HCT116 (cell line): ENCODE measurements at regions not wholly inside any gene's neighbourhood (a gene's known extent, or its start where the extent isn't known, plus 50 kb on each side); places are given as distances from the start of the nearest gene placed in this dataset.

Source experiments
- ATAC-seq: fragments of 200-7000 bp; cut with Tn5 transposase; 2 replicates; pipeline ENCODE4 v1.9.1; 2020; ENCODE audit warnings: mild to moderate bottlenecking, moderate library complexity
- BruUV-seq: library from RNA; stranded (reverse); fragments of 400-500 nt; replicated peaks from 2 replicates; lab custom pipeline; 2021; lab: Mats Ljungman, UMichigan
- CTCF ChIA-PET: fragments of 300-600 bp; sonication (Branson Sonifier 250); formaldehyde crosslinking; loops from one replicate; lab custom pipeline; 2021; ENCODE audit warnings: antibody characterized with exemption; lab: Charles Lee
- POLR2A ChIA-PET: fragments of 300-600, 350-600 bp; sonication (Branson Sonifier 250); formaldehyde crosslinking; loops from one replicate; lab custom pipeline; 2021; ENCODE audit warnings: antibody characterized with exemption; lab: Charles Lee
- RAD21 ChIA-PET, 2 experiments: fragments of 300-600 bp; sonication (Branson Sonifier 250); formaldehyde crosslinking; loops; one replicate each; lab custom pipeline; 2023; ENCODE audit warnings: low total read pairs in 2 of 2; ENCODE audit not compliant: uncharacterized antibody in 2 of 2, unreplicated experiment in 2 of 2, low non-redundant PET in 1 of 2; lab: Charles Lee
- DNase-seq: peaks from one replicate; pipeline ENCODE4 v3.0.0-alpha.2; 2010; ENCODE audit warnings: low read depth, low spot score
- H2AFZ ChIP-seq: fragments of 200-600 bp; shearing (Covaris generic), sonication (generic); 2 replicates; pipeline ENCODE4 v1.6.1; 2017; ENCODE audit warnings: low read depth, mixed run types, mixed read lengths, antibody characterized with exemption, low read length; ENCODE audit not compliant: poor library complexity, severe bottlenecking
- H3K27ac ChIP-seq: 2 replicates; pipeline ENCODE4 v1.5.1; 2012; ENCODE audit warnings: low read depth, low read length
- H3K27me3 ChIP-seq: fragments of 200-600 bp; sonication (generic); 2 replicates; pipeline ENCODE4 v1.6.1; 2016; ENCODE audit warnings: mixed run types, low read length, mixed read lengths; ENCODE audit not compliant: insufficient read depth
- H3K36me3 ChIP-seq, 2 experiments: fragments of 200-500 bp in 1 of 2; fragments of 200-600 bp in 1 of 2; sonication (Bioruptor generic) in 1 of 2; sonication (generic) in 1 of 2; 2 replicates each; pipeline versions ENCODE4 v1.5.1 to v1.6.1; 2014 to 2016; ENCODE audit warnings: low read length in 2 of 2, inconsistent platforms in 1 of 2, mixed read lengths in 1 of 2, mixed run types in 1 of 2; ENCODE audit not compliant: insufficient read depth in 2 of 2, control insufficient read depth in 1 of 2
- H3K4me1 ChIP-seq, 2 experiments: fragments of 200-600 bp in 1 of 2; sonication (generic) in 1 of 2; 2 replicates each; pipeline versions ENCODE4 v1.5.1 to v1.6.1; 2012 to 2017; ENCODE audit warnings: low read length in 2 of 2, inconsistent platforms in 1 of 2, mild to moderate bottlenecking in 1 of 2, mixed read lengths in 1 of 2, mixed run types in 1 of 2, moderate library complexity in 1 of 2; ENCODE audit not compliant: insufficient read depth in 2 of 2, control insufficient read depth in 1 of 2
- H3K4me2 ChIP-seq: fragments of 200-600 bp; sonication (generic); 2 replicates; pipeline ENCODE4 v1.6.1; 2017; ENCODE audit warnings: mixed run types, low read length, mixed read lengths
- H3K4me3 ChIP-seq, 2 experiments: fragments of 200-600 bp in 1 of 2; sonication (generic) in 1 of 2; replicated peaks in 1 of 2; 2 replicates each; pipeline ENCODE4 v1.5.1; 2011 to 2016; ENCODE audit warnings: low read length in 2 of 2, control low read depth in 1 of 2, low read depth in 1 of 2, mild to moderate bottlenecking in 1 of 2, mixed read lengths in 1 of 2, mixed run types in 1 of 2
- H3K79me2 ChIP-seq: fragments of 200-600 bp; sonication (generic); 2 replicates; pipeline ENCODE4 v1.6.1; 2017; ENCODE audit warnings: mild to moderate bottlenecking, mixed run types, low read length, moderate library complexity, mixed read lengths; ENCODE audit not compliant: insufficient read depth
- H3K9ac ChIP-seq: fragments of 200-600 bp; sonication (generic); 2 replicates; pipeline ENCODE4 v1.6.1; 2016; ENCODE audit warnings: low read length, mixed read lengths
- H3K9me2 ChIP-seq: fragments of 200-600 bp; sonication (generic), shearing (Covaris generic); 2 replicates; pipeline ENCODE4 v1.6.1; 2017; ENCODE audit warnings: mixed run types, mild to moderate bottlenecking, moderate library complexity; ENCODE audit not compliant: insufficient read depth
- H3K9me3 ChIP-seq, 2 experiments: fragments of 200-500 bp in 1 of 2; fragments of 200-600 bp in 1 of 2; sonication (Bioruptor generic) in 1 of 2; sonication (generic) in 1 of 2; 2 replicates each; pipeline ENCODE4 v1.6.1; 2014 to 2017; ENCODE audit warnings: low read length in 2 of 2, mixed read lengths in 2 of 2, inconsistent platforms in 1 of 2, low read depth in 1 of 2, mild to moderate bottlenecking in 1 of 2, mixed run types in 1 of 2, moderate library complexity in 1 of 2; ENCODE audit not compliant: control insufficient read depth in 1 of 2, insufficient read depth in 1 of 2
- H4K20me1 ChIP-seq: fragments of 200-600 bp; sonication (generic), shearing (Covaris generic); 2 replicates; pipeline ENCODE4 v1.6.1; 2017; ENCODE audit warnings: mixed run types, mild to moderate bottlenecking, moderate library complexity; ENCODE audit not compliant: insufficient read depth
- CBX3 ChIP-seq: IDR thresholded peaks from 2 replicates; pipeline ENCODE4 v1.6.1; 2012; ENCODE audit warnings: low read depth
- CTCF ChIP-seq, 3 experiments: fragments of 200-600 bp in 1 of 3; sonication (generic) in 1 of 3; IDR thresholded peaks in 2 of 3; conservative IDR thresholded peaks in 1 of 3; 2 replicates each; pipeline ENCODE4 v1.5.1; 2012 to 2017; ENCODE audit warnings: low read depth in 2 of 3, low read length in 2 of 3, antibody characterized with exemption in 1 of 3, borderline replicate concordance in 1 of 3, control low read depth in 1 of 3, mild to moderate bottlenecking in 1 of 3, mixed read lengths in 1 of 3, mixed run types in 1 of 3, moderate library complexity in 1 of 3; ENCODE audit not compliant: insufficient read depth in 1 of 3
- EZH2 ChIP-seq: fragments of 200-600 bp; sonication (generic); IDR thresholded peaks from 2 replicates; pipeline ENCODE4 v1.6.1; 2017; ENCODE audit warnings: antibody characterized with exemption, mixed run types
- EZH2phosphoT487 ChIP-seq: fragments of 200-600 bp; IDR thresholded peaks from 2 replicates; pipeline ENCODE4 v1.6.1; 2018; ENCODE audit warnings: antibody characterized with exemption, borderline replicate concordance
- FOSL1 ChIP-seq: IDR thresholded peaks from 2 replicates; pipeline ENCODE4 v1.6.1; 2012; ENCODE audit warnings: low read depth
- POLR2AphosphoS5 ChIP-seq: IDR thresholded peaks from 2 replicates; pipeline ENCODE4 v1.6.1; 2011; ENCODE audit warnings: mild to moderate bottlenecking, low read depth, low read length, moderate library complexity
- SIN3A ChIP-seq: IDR thresholded peaks from 2 replicates; pipeline ENCODE4 v1.6.1; 2012; ENCODE audit warnings: low read depth
- YY1 ChIP-seq: IDR thresholded peaks from 2 replicates; pipeline ENCODE4 v1.6.1; 2011; ENCODE audit warnings: low read length, low read depth, moderate library complexity, mild to moderate bottlenecking; ENCODE audit not compliant: insufficient replicate concordance; ENCODE audit errors: extremely low read depth
- ZFX ChIP-seq: fragments of 450-650 bp; IDR thresholded peaks from 2 replicates; pipeline ENCODE4 v1.6.1; 2017
- ZNF274 ChIP-seq: fragments of 200-500 bp; sonication (Bioruptor generic); IDR thresholded peaks from 2 replicates; pipeline ENCODE4 v1.6.1; 2014; ENCODE audit warnings: mild to moderate bottlenecking, low read depth, low read length, inconsistent platforms
- intact Hi-C: fragments of 100-400 bp; cut with micrococcal nuclease; formaldehyde crosslinking; loops from 2 replicates; pipeline ENCODE4 v1.10.0; 2022
- TF ChIP-seq, protein P1 (sequence below): IDR thresholded peaks from 2 replicates; pipeline ENCODE4 v1.6.1; 2011; ENCODE audit warnings: mild to moderate bottlenecking, low read length, moderate library complexity; ENCODE audit not compliant: insufficient replicate concordance; ENCODE audit errors: extremely low read depth
- TF ChIP-seq, protein P2 (sequence below): IDR thresholded peaks from 2 replicates; pipeline ENCODE4 v1.6.1; 2012

GRCh38 chr11:128195756-128196155 lies 391.6 kb downstream of the ETS1 start:
- Histone ChIP-seq H3K9me2 (no peaks in the 10 kb centered on the region), H3K27me3 (no peaks in the 10 kb centered on the region), H3K9ac (no peak overlapping the region), H2AFZ (no peak overlapping the region), H3K4me3 (no peak overlapping the region), H3K36me3 (no peaks in the 10 kb centered on the region), H3K9me3 (no peaks in the 10 kb centered on the region), H4K20me1 (no peaks in the 10 kb centered on the region), H3K4me1 (no peaks in the 10 kb centered on the region), H3K27ac (no peak overlapping the region), H3K79me2 (no peaks in the 10 kb centered on the region), H3K4me2 (no peak overlapping the region)
- ATAC-seq (no peak), DNase-seq (no peak)
- BruUV-seq, result no TSS peak
- ChIA-PET CTCF (no interaction called here), POLR2A (no interaction called here), RAD21 (no interaction called here)
- intact Hi-C loops, result no loop called here
- TF ChIP-seq YY1 (no peak), EZH2 (no peak), SIN3A (no peak)

GRCh38 chr11:128195057-128195751 lies 392.2 kb downstream of the ETS1 start:
- RAD21 ChIA-PET, result no interaction called here
- no peak overlapping the region for H3K9ac ChIP-seq
- H3K79me2 ChIP-seq, result no peaks in the 10 kb centered on the region
- no peak for DNase-seq
- H3K27ac ChIP-seq, result no peak overlapping the region
- H3K9me3 ChIP-seq, result no peaks in the 10 kb centered on the region
- intact Hi-C loops, result no loop called here
- H4K20me1 ChIP-seq, result no peaks in the 10 kb centered on the region
- no peaks in the 10 kb centered on the region for H3K4me1 ChIP-seq
- TF ChIP-seq, protein P1, sequence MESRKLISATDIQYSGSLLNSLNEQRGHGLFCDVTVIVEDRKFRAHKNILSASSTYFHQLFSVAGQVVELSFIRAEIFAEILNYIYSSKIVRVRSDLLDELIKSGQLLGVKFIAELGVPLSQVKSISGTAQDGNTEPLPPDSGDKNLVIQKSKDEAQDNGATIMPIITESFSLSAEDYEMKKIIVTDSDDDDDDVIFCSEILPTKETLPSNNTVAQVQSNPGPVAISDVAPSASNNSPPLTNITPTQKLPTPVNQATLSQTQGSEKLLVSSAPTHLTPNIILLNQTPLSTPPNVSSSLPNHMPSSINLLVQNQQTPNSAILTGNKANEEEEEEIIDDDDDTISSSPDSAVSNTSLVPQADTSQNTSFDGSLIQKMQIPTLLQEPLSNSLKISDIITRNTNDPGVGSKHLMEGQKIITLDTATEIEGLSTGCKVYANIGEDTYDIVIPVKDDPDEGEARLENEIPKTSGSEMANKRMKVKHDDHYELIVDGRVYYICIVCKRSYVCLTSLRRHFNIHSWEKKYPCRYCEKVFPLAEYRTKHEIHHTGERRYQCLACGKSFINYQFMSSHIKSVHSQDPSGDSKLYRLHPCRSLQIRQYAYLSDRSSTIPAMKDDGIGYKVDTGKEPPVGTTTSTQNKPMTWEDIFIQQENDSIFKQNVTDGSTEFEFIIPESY, result no peak
- TF ChIP-seq ZFX, result no peak
- TF ChIP-seq CTCF (IDR thresholded peaks at IDR 0.05 in 2 of 3, conservative IDR thresholded peaks at IDR 0.05 in 1 of 3; ENCODE audit: borderline replicate concordance in 1 of 3, insufficient read depth in 1 of 3, low read depth in 2 of 3, low read length in 2 of 3), result no peak
- no peak for TF ChIP-seq ZNF274
- TF ChIP-seq, protein P2, sequence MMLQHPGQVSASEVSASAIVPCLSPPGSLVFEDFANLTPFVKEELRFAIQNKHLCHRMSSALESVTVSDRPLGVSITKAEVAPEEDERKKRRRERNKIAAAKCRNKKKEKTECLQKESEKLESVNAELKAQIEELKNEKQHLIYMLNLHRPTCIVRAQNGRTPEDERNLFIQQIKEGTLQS, result no peak
- TF ChIP-seq CBX3, result no peak
- no peak for TF ChIP-seq POLR2AphosphoS5
- TF ChIP-seq FOSL1, result no peak
- TF ChIP-seq EZH2, result no peak
- no peak for TF ChIP-seq EZH2phosphoT487
- TF ChIP-seq YY1, result no peak
- TF ChIP-seq SIN3A, result no peak
- TF ChIP-seq, all 23 proteins: peak for 0
- Histone ChIP-seq H3K27me3 (no peaks in the 10 kb centered on the region), H3K36me3 (no peaks in the 10 kb centered on the region), H3K4me2 (no peak overlapping the region), H2AFZ (no peak overlapping the region), H3K9me2 (no peaks in the 10 kb centered on the region), H3K4me3 (no peak overlapping the region)
- no peak for ATAC-seq
- ChIA-PET POLR2A (no interaction called here), CTCF (no interaction called here)
- BruUV-seq, result no TSS peak
